ENCODE measurements at regions not wholly inside any gene's neighbourhood (a gene's known extent, or its start where the extent isn't known, plus 50 kb on each side); places are given as distances from the start of the nearest gene placed in this dataset.

GRCh38 chr5:8756498-8757084 is 789.3 kb downstream of the SEMA5A start:
- no peak for TF ChIP-seq CTCF (IDR thresholded peaks at IDR 0.05; ENCODE audit: partially characterized antibody, unreplicated experiment)
- Mint-ChIP-seq H3K9me3 (ENCODE audit: unreplicated experiment) (no peaks in the 10 kb centered on the region), H3K36me3 (ENCODE audit: unreplicated experiment) (peaks cover 7% of the 10 kb centered on the region), H3K4me3 (ENCODE audit: unreplicated experiment) (no peak overlapping the region), H3K27me3 (ENCODE audit: unreplicated experiment) (peaks cover 2% of the 10 kb centered on the region), H3K27ac (ENCODE audit: unreplicated experiment) (no peak overlapping the region), H3K4me1 (ENCODE audit: low read depth, unreplicated experiment) (peaks cover 11% of the 10 kb centered on the region)
- DNase-seq = no peak

GRCh38 chr5:8765886-8766285 is 780.0 kb downstream of the SEMA5A start:
- Mint-ChIP-seq H3K36me3 (ENCODE audit: unreplicated experiment) (no peaks in the 10 kb centered on the region), H3K27ac (ENCODE audit: unreplicated experiment) (no peak overlapping the region), H3K4me3 (ENCODE audit: unreplicated experiment) (no peak overlapping the region), H3K27me3 (ENCODE audit: unreplicated experiment) (peaks cover 2% of the 10 kb centered on the region), H3K9me3 (ENCODE audit: unreplicated experiment) (no peaks in the 10 kb centered on the region), H3K4me1 (ENCODE audit: low read depth, unreplicated experiment) (no peaks in the 10 kb centered on the region)
- no peak for TF ChIP-seq CTCF (IDR thresholded peaks at IDR 0.05; ENCODE audit: partially characterized antibody, unreplicated experiment)
- DNase-seq = no peak

- H3K9me3 Mint-ChIP-seq (ENCODE audit: unreplicated experiment) = no peaks in the 10 kb centered on the region
- H3K36me3 Mint-ChIP-seq (ENCODE audit: unreplicated experiment) = no peaks in the 10 kb centered on the region
- H3K4me3 Mint-ChIP-seq (ENCODE audit: unreplicated experiment) = no peak overlapping the region
- no peak for TF ChIP-seq CTCF (IDR thresholded peaks at IDR 0.05; ENCODE audit: partially characterized antibody, unreplicated experiment)
- H3K27ac Mint-ChIP-seq (ENCODE audit: unreplicated experiment) = no peak overlapping the region
- peaks cover under 1% of the 10 kb centered on the region for H3K27me3 Mint-ChIP-seq (ENCODE audit: unreplicated experiment)
- no peaks in the 10 kb centered on the region for H3K4me1 Mint-ChIP-seq (ENCODE audit: low read depth, unreplicated experiment)
- no peak for DNase-seq
These were observed 779.4 kb downstream of the SEMA5A start for GRCh38 chr5:8766448-8766847.

GRCh38 chr5:8767111-8767510 is 778.8 kb downstream of the SEMA5A start:
- no peak for DNase-seq
- Mint-ChIP-seq H3K4me1 (ENCODE audit: low read depth, unreplicated experiment) (no peaks in the 10 kb centered on the region), H3K27me3 (ENCODE audit: unreplicated experiment) (no peaks in the 10 kb centered on the region), H3K9me3 (ENCODE audit: unreplicated experiment) (no peaks in the 10 kb centered on the region), H3K36me3 (ENCODE audit: unreplicated experiment) (no peaks in the 10 kb centered on the region), H3K27ac (ENCODE audit: unreplicated experiment) (no peak overlapping the region), H3K4me3 (ENCODE audit: unreplicated experiment) (no peak overlapping the region)
- no peak for TF ChIP-seq CTCF (IDR thresholded peaks at IDR 0.05; ENCODE audit: partially characterized antibody, unreplicated experiment)

GRCh38 chr5:8767746-8768145 is 778.1 kb downstream of the SEMA5A start:
- Mint-ChIP-seq H3K36me3 (ENCODE audit: unreplicated experiment) (no peaks in the 10 kb centered on the region), H3K4me3 (ENCODE audit: unreplicated experiment) (no peak overlapping the region), H3K4me1 (ENCODE audit: low read depth, unreplicated experiment) (no peaks in the 10 kb centered on the region), H3K27me3 (ENCODE audit: unreplicated experiment) (no peaks in the 10 kb centered on the region), H3K27ac (ENCODE audit: unreplicated experiment) (no peak overlapping the region), H3K9me3 (ENCODE audit: unreplicated experiment) (no peaks in the 10 kb centered on the region)
- no peak for DNase-seq
- TF ChIP-seq CTCF (IDR thresholded peaks at IDR 0.05; ENCODE audit: partially characterized antibody, unreplicated experiment) = no peak
